ENCODE measurements at regions not wholly inside any gene's neighbourhood (a gene's known extent, or its start where the extent isn't known, plus 50 kb on each side); places are given as distances from the start of the nearest gene placed in this dataset.

DNA sequence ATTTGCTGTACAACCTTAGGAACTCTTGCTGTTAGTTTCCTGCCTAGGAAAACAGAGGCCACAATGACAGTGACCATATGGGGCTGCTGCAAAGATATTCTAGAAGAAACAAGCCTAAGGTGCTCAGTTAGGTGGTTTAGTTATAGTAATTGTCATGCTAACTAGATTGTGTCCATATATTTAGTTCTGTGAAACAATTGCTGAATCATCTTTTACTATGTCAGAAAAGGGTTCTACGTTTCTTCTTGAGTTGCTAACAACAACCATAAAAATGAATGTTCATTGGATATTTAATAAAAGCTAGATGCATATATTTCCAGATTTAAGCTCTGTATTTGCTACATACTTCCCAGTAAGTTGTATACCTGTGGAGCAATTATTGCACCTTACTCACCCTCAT lies 597.2 kb upstream of the KLHL29 start:
- TF ChIP-seq, protein P1, sequence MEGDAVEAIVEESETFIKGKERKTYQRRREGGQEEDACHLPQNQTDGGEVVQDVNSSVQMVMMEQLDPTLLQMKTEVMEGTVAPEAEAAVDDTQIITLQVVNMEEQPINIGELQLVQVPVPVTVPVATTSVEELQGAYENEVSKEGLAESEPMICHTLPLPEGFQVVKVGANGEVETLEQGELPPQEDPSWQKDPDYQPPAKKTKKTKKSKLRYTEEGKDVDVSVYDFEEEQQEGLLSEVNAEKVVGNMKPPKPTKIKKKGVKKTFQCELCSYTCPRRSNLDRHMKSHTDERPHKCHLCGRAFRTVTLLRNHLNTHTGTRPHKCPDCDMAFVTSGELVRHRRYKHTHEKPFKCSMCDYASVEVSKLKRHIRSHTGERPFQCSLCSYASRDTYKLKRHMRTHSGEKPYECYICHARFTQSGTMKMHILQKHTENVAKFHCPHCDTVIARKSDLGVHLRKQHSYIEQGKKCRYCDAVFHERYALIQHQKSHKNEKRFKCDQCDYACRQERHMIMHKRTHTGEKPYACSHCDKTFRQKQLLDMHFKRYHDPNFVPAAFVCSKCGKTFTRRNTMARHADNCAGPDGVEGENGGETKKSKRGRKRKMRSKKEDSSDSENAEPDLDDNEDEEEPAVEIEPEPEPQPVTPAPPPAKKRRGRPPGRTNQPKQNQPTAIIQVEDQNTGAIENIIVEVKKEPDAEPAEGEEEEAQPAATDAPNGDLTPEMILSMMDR (IDR thresholded peaks at IDR 0.05 in 2 of 3, conservative IDR thresholded peaks at IDR 0.05 in 1 of 3; ENCODE audit: borderline replicate concordance in 1 of 3, insufficient read depth in 1 of 3, low read depth in 2 of 3, low read length in 2 of 3), result no peak
- TF ChIP-seq EZH2phosphoT487 (IDR thresholded peaks at IDR 0.05; ENCODE audit: borderline replicate concordance), result no peak
- no peak for TF ChIP-seq EGR1 (IDR thresholded peaks at IDR 0.05; ENCODE audit: low read depth)
- TF ChIP-seq ZFX (IDR thresholded peaks at IDR 0.05), result no peak
- TF ChIP-seq POLR2A (IDR thresholded peaks at IDR 0.05; ENCODE audit: borderline replicate concordance, extremely low read depth, insufficient read depth, insufficient read length), result no peak
- TF ChIP-seq ZNF274 (IDR thresholded peaks at IDR 0.05; ENCODE audit: low read depth, low read length), result no peak
